ENCODE measurements at regions not wholly inside any gene's neighbourhood (a gene's known extent, or its start where the extent isn't known, plus 50 kb on each side); places are given as distances from the start of the nearest gene placed in this dataset.

GRCh38 chr12:115571446-115571845, 706.0 kb downstream of the MED13L start:
- intact Hi-C loops (cut with DNase I; ENCODE audit: low total_unique reads): no loop called here
- no peak for DNase-seq (ENCODE audit: low spot score in 2 of 2)
- no peak overlapping the region for H3K4me3 ChIP-seq (ENCODE audit: low read depth, poor library complexity, severe bottlenecking)
- WGBS, 2 donors: 88 to 94% methylated on average over 8 of the region's 8 CpGs
- TF ChIP-seq CTCF (IDR thresholded peaks at IDR 0.05) (no peak), POLR2A (IDR thresholded peaks at IDR 0.05) (no peak)

- intact Hi-C loops (cut with DNase I; ENCODE audit: low total_unique reads): no loop called here
- WGBS, 2 donors: 67 to 92% methylated on average over 2 of the region's 2 CpGs
- TF ChIP-seq CTCF (IDR thresholded peaks at IDR 0.05): no peak
- TF ChIP-seq POLR2A (IDR thresholded peaks at IDR 0.05): no peak
- no peak for DNase-seq (ENCODE audit: low spot score in 2 of 2)
- H3K4me3 ChIP-seq (ENCODE audit: low read depth, poor library complexity, severe bottlenecking): no peak overlapping the region
Observed at GRCh38 chr12:115571027-115571426, 706.5 kb downstream of the MED13L start.

GRCh38 chr12:115570069-115570777, 707.3 kb downstream of the MED13L start:
- WGBS, 2 donors: 70 to 77% methylated on average over 27 of the region's 27 CpGs
- no peak for TF ChIP-seq CTCF (IDR thresholded peaks at IDR 0.05)
- no peak for TF ChIP-seq POLR2A (IDR thresholded peaks at IDR 0.05)
- no peak for DNase-seq (ENCODE audit: low spot score in 2 of 2)
- intact Hi-C loops (cut with DNase I; ENCODE audit: low total_unique reads): no loop called here
- H3K4me3 ChIP-seq (ENCODE audit: low read depth, poor library complexity, severe bottlenecking): no peak overlapping the region

GRCh38 chr12:115569345-115570068, 708.0 kb downstream of the MED13L start:
- no peak for DNase-seq (ENCODE audit: low spot score in 2 of 2)
- no peak for TF ChIP-seq CTCF (IDR thresholded peaks at IDR 0.05)
- 68 to 72% methylated on average over 9 of the region's 9 CpGs for WGBS, 2 donors
- intact Hi-C loops (cut with DNase I; ENCODE audit: low total_unique reads): no loop called here
- no peak overlapping the region for H3K4me3 ChIP-seq (ENCODE audit: low read depth, poor library complexity, severe bottlenecking)

GRCh38 chr12:115558281-115558680, 719.2 kb downstream of the MED13L start:
- intact Hi-C loops (cut with DNase I; ENCODE audit: low total_unique reads): no loop called here
- H3K4me3 ChIP-seq (ENCODE audit: low read depth, poor library complexity, severe bottlenecking): no peak overlapping the region
- 91% methylated on average over 5 of the region's 5 CpGs for WGBS, 2 donors
- no peak for DNase-seq (ENCODE audit: low spot score in 2 of 2)
- TF ChIP-seq POLR2A (IDR thresholded peaks at IDR 0.05) (no peak), CTCF (IDR thresholded peaks at IDR 0.05) (no peak)

Measured in lower leg skin (tissue), 4 donors.